ENCODE measurements at regions not wholly inside any gene's neighbourhood (a gene's known extent, or its start where the extent isn't known, plus 50 kb on each side); places are given as distances from the start of the nearest gene placed in this dataset.

- TF ChIP-seq, protein P1, sequence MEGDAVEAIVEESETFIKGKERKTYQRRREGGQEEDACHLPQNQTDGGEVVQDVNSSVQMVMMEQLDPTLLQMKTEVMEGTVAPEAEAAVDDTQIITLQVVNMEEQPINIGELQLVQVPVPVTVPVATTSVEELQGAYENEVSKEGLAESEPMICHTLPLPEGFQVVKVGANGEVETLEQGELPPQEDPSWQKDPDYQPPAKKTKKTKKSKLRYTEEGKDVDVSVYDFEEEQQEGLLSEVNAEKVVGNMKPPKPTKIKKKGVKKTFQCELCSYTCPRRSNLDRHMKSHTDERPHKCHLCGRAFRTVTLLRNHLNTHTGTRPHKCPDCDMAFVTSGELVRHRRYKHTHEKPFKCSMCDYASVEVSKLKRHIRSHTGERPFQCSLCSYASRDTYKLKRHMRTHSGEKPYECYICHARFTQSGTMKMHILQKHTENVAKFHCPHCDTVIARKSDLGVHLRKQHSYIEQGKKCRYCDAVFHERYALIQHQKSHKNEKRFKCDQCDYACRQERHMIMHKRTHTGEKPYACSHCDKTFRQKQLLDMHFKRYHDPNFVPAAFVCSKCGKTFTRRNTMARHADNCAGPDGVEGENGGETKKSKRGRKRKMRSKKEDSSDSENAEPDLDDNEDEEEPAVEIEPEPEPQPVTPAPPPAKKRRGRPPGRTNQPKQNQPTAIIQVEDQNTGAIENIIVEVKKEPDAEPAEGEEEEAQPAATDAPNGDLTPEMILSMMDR (conservative IDR thresholded peaks at IDR 0.05; ENCODE audit: low read length) = no peak
- no peak for TF ChIP-seq EZH2phosphoT487 (IDR thresholded peaks at IDR 0.05; ENCODE audit: borderline replicate concordance, low read depth, low read length)
These were observed 239.4 kb downstream of the SPATA18 start for GRCh38 chr4:52290466-52290865.
